ENCODE measurements at regions not wholly inside any gene's neighbourhood (a gene's known extent, or its start where the extent isn't known, plus 50 kb on each side); places are given as distances from the start of the nearest gene placed in this dataset.
"Not testable (repeated sequence)": the region's sequence is repeated elsewhere in the genome, so short reads cannot be mapped to it uniquely, and the experiment has no call there.

- TF ChIP-seq CTCF (IDR thresholded peaks at IDR 0.05) (no peak), POLR2A (IDR thresholded peaks at IDR 0.05) (no peak)
- no peaks in the 10 kb centered on the region for H3K36me3 ChIP-seq
- no peaks in the 10 kb centered on the region for H3K4me1 ChIP-seq
- H3K27me3 ChIP-seq: no peaks in the 10 kb centered on the region
- no peaks in the 10 kb centered on the region for H3K9me3 ChIP-seq
- H3K27ac ChIP-seq: no peak overlapping the region
- no peak overlapping the region for H3K4me3 ChIP-seq
- no peak for DNase-seq
Observed at GRCh38 chr17:62147284-62147683, 82.2 kb upstream of the MED13 start.

- peak in 2 of 3 donors; percentile 75 to 89 for DNase-seq
- no peaks in the 10 kb centered on the region for H3K36me3 ChIP-seq
- no peaks in the 10 kb centered on the region for H3K27me3 ChIP-seq
- peaks cover 0 to 11% (median 0%) of the 10 kb centered on the region in 4 donors for H3K4me1 ChIP-seq
- H3K4me3 ChIP-seq: no peak overlapping the region
- H3K9me3 ChIP-seq: no peaks in the 10 kb centered on the region
- peak overlapping the region in 2 of 4 donors; percentile 28 to 53 for H3K27ac ChIP-seq
- TF ChIP-seq POLR2A (IDR thresholded peaks at IDR 0.05) (peak in 1 of 2 donors; percentile 8), CTCF (IDR thresholded peaks at IDR 0.05) (no peak)
Observed at GRCh38 chr17:62140836-62141235, 75.8 kb upstream of the MED13 start.

- peak overlapping the region in 1 of 4 donors; percentile 53 for H3K27ac ChIP-seq
- H3K27me3 ChIP-seq: no peaks in the 10 kb centered on the region
- no peak for TF ChIP-seq POLR2A (IDR thresholded peaks at IDR 0.05)
- no peak for TF ChIP-seq CTCF (IDR thresholded peaks at IDR 0.05)
- no peaks in the 10 kb centered on the region for H3K36me3 ChIP-seq
- no peak overlapping the region for H3K4me3 ChIP-seq
- no peak for DNase-seq
- no peaks in the 10 kb centered on the region for H3K9me3 ChIP-seq
- H3K4me1 ChIP-seq: peaks cover 0 to 11% (median 0%) of the 10 kb centered on the region in 4 donors
Observed at GRCh38 chr17:62140376-62140775, 75.3 kb upstream of the MED13 start.

- H3K9me3 ChIP-seq, H3K4me3 ChIP-seq, DNase-seq, H3K36me3 ChIP-seq, H3K27me3 ChIP-seq, H3K27ac ChIP-seq: not testable (repeated sequence)
- H3K4me1 ChIP-seq: peaks cover 0 to 11% (median 0%) of the 10 kb centered on the region in 4 donors
Observed at GRCh38 chr17:62139690-62140354, 74.7 kb upstream of the MED13 start.

GRCh38 chr17:62139141-62139540 lies 74.1 kb upstream of the MED13 start:
- Histone ChIP-seq H3K27me3 (no peaks in the 10 kb centered on the region), H3K4me1 (peaks cover 0 to 11% (median 0%) of the 10 kb centered on the region in 4 donors), H3K36me3 (no peaks in the 10 kb centered on the region), H3K9me3 (no peaks in the 10 kb centered on the region), H3K27ac (no peak overlapping the region), H3K4me3 (no peak overlapping the region)
- TF ChIP-seq POLR2A (IDR thresholded peaks at IDR 0.05) (no peak), CTCF (IDR thresholded peaks at IDR 0.05) (no peak)
- DNase-seq: no peak

GRCh38 chr17:62138676-62139121 lies 73.6 kb upstream of the MED13 start:
- peak overlapping the region in 1 of 4 donors; percentile 36 for H3K4me3 ChIP-seq
- H3K36me3 ChIP-seq, H3K27ac ChIP-seq, H3K27me3 ChIP-seq, DNase-seq, H3K9me3 ChIP-seq: not testable (repeated sequence)
- H3K4me1 ChIP-seq: peaks cover 0 to 11% (median 0%) of the 10 kb centered on the region in 4 donors

GRCh38 chr17:62137734-62138624 lies 72.9 kb upstream of the MED13 start:
- Histone ChIP-seq H3K4me3 (peak overlapping the region in 2 of 4 donors; percentile 19 to 36), H3K4me1 (peaks cover 0 to 11% (median 0%) of the 10 kb centered on the region in 4 donors)
- not testable (repeated sequence) for H3K9me3 ChIP-seq, H3K27ac ChIP-seq, H3K27me3 ChIP-seq, H3K36me3 ChIP-seq
- DNase-seq: peak in 1 of 3 donors; percentile 66

- not testable (repeated sequence) for H3K27me3 ChIP-seq, DNase-seq, H3K27ac ChIP-seq, H3K36me3 ChIP-seq, H3K9me3 ChIP-seq, H3K4me3 ChIP-seq
- H3K4me1 ChIP-seq: peaks cover 0 to 11% (median 0%) of the 10 kb centered on the region in 4 donors
Observed at GRCh38 chr17:62137013-62137733, 72.1 kb upstream of the MED13 start.
